GM18508 (cell line): ENCODE measurements at regions not wholly inside any gene's neighbourhood (a gene's known extent, or its start where the extent isn't known, plus 50 kb on each side); places are given as distances from the start of the nearest gene placed in this dataset.
"Not testable (repeated sequence)": the region's sequence is repeated elsewhere in the genome, so short reads cannot be mapped to it uniquely, and the experiment has no call there.

Experiments
- ATAC-seq: cut with Tn5 transposase; IDR thresholded peaks from one replicate; pipeline ENCODE4 v1.9.1; 2021; ENCODE audit warnings: moderate number of reproducible peaks; ENCODE audit not compliant: insufficient read depth, unreplicated experiment

DNA sequence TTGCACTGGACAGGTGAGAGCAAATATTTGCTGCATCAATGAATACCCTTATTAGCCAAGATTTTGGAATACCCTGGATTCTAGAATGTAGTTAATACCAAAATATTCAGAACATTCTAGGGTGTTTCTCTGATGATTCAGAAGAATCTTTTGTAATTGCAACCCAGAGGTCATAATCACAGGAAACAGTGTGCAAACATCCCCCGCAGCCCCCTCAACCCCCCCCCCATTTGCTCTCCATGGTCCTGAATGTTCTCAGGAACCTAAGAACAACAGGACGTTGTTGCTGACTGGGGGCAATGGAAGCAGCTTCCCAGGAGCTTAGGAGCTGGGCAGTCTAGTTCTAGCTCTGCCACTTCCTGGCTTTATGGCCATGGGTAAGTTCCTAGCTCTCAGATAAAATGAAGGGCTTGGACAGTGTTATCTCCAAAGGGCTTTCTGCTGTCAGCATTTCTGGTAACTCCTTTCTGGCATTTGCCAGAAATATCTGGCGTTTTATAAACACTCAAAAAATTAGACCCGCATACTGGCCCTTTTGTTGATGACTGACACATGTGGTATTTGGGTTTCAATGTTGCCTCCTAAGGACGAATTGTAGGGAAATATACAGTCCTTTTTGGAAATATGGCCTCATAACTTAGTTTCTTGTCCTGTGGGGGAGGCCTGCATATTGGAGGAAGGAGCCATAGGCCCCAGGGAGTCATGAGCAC lies 178.6 kb downstream of the RRAGC start:
- no peak for ATAC-seq

DNA sequence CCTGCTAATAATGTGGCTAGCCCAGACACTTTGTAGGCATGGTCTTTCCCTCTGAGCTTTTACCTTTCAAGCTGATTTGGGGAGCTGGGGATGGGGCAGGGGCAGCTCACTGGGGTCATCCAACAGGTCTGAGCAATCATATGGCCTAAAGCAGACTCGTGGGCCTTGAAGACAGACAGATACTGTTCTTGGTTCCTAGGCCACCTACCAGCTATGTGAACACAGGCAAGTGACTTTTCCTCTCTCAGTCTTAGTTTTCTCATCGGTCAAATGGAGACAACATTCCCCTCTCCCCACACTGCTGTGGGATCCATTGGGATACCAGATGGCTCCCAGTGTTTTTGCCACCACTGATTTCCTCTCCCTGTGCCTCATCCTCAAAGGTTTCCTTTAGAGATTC lies 181.8 kb downstream of the RRAGC start:
- ATAC-seq, result no peak

DNA sequence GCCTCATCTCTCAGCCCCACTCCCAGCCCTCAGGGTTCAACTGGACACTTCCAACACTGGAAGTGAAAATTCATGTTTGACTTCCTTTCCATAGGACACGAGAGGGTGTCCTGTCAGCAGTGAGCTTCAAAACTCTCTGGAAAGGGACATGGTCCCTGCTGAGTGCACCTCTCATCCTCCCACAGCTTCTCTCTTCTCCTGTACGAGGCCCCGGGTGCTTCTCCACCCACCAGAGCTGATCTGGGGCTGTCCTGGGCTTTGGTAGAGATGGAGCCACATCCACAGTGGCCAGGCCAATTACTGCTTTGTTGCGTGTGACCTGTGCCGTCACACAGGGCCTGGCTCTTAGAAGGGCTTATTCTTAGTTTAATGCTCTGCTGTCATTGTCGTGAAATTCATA lies 182.3 kb downstream of the RRAGC start:
- no peak for ATAC-seq

DNA sequence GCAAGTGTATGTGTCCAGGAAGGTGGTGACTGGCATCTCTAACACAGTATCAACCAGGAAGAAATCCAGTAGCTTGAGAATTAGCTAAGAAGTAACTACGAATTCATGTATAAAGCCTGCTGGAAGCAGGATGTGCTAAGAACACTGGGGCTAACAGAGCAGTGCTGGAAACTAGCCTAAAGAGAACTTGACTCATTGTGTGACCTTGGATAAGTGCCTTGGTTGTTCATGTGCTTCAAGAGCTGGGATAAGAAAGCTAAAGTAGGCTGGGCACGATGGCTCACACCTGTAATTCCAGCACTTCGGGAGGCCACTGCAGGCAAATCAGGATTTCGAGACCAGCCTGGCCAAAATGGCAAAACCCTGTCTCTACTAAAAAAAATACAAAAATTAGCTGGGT lies 186.9 kb downstream of the RRAGC start:
- ATAC-seq, result no peak

DNA sequence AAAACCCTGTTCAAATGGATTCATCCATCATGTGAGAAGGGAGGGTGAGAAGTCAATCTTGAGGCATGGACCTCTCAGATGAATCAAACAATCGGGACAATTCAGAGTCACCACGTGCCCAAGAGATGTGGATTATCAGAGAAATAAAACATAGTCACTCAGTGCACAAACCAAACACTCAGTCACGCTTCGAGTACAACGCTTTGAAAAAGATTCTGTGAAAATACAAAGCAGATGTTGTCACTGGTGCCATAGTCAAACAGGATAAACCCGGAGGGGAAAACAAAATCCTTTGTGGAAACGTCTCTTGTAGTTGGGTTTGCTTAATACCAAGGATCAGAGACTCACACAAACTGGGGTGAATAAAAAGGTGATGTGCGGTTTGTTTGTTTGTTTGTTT lies 188.4 kb downstream of the RRAGC start:
- no peak for ATAC-seq

DNA sequence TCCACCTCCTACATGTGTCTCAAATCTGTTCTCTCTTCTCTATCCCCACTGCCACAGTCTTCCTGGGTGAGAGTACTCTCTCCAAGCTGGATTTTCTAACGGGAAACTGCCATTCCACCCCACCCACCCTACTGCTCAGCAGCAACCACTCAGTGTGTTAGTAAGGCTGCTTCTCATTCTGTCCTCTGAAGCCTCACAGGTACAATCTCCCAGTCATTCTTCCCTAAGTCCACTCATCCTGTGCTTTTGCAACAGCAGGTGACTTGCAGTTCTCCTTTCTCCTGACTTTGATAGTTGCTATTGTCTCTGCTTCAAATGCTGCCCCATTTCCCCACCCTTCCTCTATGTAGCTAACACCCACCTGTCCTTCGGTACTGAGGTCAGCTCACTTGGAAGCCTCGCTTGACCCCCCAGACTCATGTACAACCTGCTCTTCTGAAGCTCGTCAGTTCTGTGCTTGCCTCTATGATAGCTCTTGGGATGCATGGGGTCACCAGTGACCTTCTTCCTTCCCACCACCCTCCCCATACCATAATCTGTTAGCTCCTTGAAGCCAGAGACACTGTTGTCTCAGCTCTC lies 188.9 kb downstream of the RRAGC start:
- no peak for ATAC-seq

DNA sequence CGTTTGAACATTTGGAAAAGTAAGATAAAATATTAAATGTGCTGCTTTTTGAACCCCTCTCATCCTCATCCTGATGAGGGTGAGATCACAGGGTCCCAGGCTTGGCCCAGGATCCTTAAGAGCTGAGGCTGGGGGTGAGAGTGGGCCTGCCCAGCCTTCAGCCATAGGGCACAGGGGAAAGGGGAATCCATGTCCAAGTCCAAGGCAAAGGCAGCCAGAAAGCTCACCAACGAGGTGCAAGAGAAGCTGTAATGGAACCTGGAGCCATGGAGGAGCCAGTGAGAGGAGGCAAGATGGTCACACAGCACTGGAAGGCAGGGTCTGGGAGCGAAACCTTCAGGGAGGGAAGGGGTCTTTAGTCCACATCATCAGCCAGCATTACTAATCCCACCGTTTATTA lies 191.9 kb downstream of the RRAGC start:
- ATAC-seq, result no peak

DNA sequence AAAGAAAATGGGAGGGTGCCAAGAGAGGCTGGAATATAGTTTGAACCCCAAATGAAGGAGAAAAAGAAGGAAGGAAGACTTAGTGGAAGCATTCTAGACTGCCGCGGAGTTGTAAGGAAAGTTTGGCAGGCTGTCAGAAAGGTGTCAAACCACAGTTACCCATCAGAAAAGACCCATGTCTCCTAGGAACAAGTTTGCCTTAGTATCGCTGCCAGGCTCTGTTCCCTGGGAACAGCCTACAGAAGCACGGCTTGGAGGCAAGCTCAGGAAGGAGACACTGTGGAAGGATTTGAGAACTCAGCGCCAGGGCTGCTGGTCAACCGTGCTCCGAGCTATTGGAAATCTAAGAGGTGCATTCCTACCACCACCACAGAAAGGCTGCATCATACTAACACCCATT lies 197.4 kb downstream of the RRAGC start:
- ATAC-seq, result no peak

DNA sequence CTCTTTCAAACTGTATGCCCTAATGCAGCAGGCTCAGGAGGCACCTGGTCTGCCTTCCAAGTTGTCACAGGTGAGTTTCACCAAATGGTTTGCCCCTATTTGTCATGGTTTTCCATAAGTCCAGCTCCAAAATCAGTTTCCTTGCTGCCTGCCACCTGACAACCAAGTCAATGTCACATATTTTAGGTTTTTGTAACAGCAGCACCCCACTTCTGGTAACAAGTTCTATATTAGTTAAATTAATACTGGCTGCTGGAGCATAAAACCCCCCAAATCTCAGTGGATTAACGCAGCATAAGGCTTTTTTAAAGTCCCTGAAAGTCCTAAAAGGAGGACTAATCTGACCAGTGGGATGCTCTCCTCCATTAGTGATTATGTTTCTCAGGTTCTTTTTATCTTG lies 200.7 kb downstream of the RRAGC start:
- ATAC-seq, result no peak

DNA sequence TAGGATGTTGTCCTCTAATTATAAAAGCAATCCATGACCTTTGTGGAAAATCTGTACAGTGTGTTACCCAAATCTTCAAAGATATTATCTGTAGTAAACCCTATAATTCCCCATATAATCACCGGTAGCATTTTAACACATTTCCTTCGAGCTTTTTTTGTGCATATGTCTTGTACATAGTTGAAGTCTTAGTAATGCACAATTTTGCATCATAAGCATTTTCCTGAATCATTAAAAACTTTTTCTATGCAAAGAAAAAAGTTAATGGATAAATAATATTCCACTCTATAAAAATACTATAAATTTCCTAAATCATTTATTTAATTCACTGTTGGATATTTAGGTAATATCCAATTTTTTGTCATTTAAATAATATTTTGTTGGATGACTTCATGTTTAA lies 201.7 kb downstream of the RRAGC start:
- ATAC-seq, result no peak

DNA sequence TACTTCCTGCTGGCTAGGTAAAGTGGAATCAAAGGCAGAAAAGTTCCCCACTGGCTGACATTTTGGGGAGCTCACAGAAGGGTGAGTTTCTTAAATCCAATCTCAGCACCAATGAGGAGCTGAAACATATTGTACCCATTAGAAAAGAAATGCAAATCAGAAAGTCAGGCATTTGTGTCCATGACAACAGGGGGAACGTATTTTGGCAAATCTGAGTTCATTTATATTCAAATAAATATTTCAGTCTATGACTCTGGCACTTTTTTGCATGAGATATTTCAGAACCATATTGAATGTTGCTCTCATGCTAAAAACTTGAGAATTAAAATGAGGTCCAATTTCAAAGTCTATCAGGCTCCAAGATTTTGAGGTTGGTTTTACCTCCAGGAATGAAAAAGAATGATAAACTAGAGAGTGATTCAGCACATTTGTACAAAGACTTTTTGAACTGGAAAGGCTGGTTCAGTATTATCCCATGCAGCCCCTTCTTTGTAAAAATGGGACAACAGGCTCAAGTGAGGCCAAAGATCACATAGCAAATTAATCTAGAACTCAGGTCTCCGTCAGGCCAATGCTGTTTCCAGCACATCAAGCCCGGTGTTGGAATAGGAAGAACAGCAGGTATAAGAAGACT lies 202.2 kb downstream of the RRAGC start:
- no peak for ATAC-seq

DNA sequence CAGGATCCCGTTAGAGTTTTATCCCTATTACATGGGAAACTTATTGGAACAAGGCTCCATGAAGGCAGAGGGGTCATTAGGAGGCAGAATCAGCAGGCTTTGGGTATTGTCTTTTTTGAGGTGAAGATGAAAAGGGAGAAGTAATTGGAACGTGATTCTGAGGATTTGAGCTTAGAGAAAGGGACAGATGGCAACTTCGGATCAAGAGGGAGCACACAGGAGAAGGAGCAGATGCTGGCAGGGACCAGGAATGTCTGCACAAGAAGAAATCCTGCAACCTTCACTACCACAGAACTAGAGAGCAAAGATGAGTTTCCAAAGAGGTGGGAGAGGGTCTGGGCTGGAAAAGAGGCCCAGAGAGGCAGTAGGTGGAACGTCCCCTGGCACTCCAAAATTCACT lies 202.8 kb downstream of the RRAGC start:
- ATAC-seq, result no peak

DNA sequence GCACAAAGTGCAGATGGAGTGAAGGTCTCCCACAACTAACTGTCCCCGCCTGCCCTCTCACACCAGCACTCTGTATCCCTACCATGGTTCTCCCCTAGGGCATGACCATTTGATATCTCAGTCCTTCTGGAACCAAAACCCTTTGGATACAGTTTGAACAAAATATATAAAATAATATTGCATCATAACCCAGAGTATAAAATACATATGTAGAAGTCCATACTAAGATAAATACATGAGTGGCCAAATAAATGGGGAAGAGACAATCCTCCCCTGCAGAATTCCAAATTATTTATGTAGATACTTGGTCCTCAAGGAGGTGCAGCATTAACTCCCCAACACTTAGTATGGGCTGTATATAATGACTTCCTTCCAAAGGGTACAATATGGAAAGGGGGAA lies 207.4 kb downstream of the RRAGC start:
- ATAC-seq, result no peak

DNA sequence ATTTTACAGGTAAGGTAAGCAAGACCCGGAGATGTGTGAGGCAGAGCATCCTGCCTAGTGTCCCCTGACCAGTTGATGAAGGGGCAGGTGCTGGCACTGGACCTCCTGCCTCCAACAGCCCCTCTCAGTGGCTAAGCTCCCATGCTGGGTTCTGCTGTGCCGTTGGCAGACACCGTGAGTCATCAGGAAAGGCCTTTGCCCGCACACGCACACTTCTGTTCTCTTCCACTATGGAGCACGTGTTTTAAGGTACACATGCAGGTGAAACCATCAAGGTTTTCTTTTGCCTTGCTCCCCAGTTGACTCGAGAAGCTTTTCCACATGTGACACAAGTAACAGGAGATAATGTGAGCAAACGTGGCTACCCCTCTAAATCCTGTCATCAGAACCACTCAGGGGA lies 207.9 kb downstream of the RRAGC start:
- no peak for ATAC-seq

DNA sequence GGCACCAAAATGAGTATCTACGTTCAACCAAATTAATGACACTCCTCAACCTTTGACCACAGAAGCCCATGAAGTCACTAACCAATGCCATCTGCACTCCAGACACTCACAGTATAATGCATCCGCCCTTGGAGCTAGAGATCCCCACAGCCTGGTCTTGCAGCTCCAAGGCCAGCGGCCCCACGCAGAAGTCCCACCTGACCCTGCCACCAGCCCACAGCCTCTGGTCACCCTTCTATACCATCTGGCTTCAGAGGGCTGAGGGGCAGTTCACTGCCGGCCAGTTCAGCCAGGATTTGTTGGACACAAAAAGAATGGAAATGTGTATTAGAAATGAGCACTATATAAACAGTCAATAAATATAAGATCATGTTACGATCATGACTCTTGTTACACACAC lies 211.2 kb downstream of the RRAGC start:
- no peak for ATAC-seq

DNA sequence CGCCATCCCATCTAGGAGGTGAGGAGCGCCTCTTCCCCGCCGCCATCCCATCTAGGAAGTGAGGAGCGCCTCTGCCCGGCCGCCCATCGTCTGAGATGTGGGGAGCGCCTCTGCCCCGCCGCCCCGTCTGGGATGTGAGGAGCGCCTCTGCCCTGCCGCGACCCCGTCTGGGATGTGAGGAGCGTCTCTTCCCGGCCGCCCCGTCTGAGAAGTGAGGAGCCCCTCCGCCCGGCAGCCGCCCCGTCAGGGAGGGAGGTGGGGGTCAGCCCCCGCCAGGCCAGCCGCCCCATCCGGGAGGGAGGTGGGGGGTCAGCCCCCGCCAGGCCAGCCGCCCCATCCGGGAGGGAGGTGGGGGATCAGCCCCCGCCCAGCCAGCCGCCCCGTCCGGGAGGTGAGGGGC lies 212.2 kb downstream of the RRAGC start:
- not testable (repeated sequence) for ATAC-seq

DNA sequence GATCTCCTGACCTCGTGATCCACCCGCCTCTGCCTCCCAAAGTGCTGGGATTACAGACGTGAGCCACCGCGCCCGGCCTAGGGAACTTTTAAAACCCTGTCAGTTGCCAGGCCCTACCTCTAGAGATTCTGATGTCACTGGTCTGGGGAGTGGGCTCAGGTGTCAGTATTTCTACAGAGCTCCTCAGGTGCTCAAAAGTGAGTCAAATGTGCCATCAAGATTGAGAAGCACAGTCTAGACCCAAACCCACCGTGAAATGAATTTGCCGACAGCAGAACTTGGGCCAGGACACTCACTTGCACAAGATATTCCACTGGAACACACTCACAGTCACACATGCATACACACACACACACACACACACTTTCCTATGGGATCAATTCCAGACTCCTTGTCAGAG lies 215.5 kb downstream of the RRAGC start:
- no peak for ATAC-seq

DNA sequence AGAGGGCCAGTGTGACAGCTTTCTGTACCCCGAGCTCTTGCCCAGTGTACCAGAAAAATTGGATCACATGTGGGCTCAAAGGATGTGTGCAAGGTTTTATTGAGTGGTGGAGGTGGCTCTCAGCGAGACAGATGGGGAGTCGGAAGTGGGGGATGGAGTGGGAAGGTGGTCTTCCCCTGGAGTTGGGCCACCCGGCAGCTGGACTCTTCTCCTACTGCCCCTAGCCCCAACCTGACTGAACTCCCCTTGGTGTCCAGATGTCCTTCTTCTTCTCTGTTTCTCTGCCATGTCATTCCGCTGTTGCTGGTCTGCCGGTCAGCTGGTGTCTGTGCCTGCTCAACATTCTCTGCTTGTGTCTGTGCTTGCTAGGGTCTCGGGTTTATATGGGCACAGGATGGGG lies 217.9 kb downstream of the RRAGC start:
- ATAC-seq, result no peak

DNA sequence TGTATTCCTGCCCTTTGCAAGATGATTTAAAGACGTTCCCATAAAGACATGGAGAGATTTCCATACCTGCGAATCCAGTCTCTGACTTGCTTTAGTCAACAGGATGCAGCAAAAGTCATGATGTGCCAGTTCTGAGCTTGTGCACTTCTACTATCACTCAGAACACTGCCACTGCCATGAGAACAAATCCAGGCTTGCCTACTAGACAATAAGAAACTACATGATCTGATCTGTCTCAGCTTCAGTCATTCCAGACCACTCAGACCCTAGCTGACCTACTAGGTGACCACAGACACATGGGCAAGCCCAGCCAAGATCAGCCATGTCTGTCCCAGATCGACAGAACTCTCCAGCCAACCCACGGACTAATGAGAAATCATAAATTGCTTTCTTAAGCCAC lies 219.2 kb downstream of the RRAGC start:
- no peak for ATAC-seq

DNA sequence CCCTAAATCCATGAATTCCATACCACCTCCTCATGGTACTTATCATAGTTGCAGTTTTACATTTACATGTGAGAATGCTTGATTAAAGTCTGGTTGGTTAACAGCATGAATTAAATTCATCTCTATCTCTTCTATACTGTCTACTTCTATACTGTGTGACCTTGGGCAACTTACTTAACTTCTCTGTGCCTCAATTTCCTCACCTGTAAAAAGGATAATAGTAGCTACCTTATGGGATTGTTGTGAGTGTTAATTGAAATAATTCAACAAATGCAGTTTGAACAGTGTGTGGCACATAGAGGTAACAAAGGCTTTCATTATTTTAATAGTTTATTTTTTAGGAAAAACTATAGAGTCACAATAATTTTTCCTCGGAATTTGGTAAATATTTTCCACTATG lies 231.3 kb downstream of the RRAGC start:
- no peak for ATAC-seq

DNA sequence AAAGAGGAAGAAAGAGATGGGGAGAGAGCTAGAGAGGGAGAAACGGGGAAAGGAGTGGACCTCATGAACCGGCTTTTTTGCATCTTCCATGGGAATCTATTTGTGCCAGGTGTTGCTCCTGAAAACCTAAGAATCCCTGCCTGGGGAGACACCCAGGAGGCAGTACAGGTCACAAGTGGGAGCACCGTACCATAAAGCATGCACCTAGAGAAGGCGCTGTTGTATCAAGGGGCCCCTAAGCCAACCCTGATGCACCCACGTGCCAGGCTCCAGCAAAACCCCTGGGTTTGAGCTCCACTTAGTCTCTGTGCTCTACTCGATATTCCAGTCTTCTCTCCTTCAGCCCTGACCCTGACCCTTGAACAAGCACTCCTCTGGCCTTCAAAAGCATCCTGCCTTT lies 233.6 kb downstream of the RRAGC start:
- no peak for ATAC-seq
